NT2/D1 (cell line): ENCODE measurements at regions not wholly inside any gene's neighbourhood (a gene's known extent, or its start where the extent isn't known, plus 50 kb on each side); places are given as distances from the start of the nearest gene placed in this dataset.

Experiments
- DNase-seq: peaks from one replicate; pipeline ENCODE4 v3.0.0-alpha.2; 2011; ENCODE audit warnings: low read depth, low spot score
- H3K27me3 ChIP-seq: 2 replicates; pipeline ENCODE4 v1.6.0; 2011; ENCODE audit warnings: mild to moderate bottlenecking; ENCODE audit not compliant: insufficient read length, insufficient read depth
- H3K36me3 ChIP-seq: 2 replicates; pipeline ENCODE4 v1.6.1; 2011; ENCODE audit warnings: mild to moderate bottlenecking, low read length, mixed read lengths; ENCODE audit not compliant: insufficient read depth, insufficient read length
- H3K4me1 ChIP-seq: 2 replicates; pipeline ENCODE4 v1.5.1; 2011; ENCODE audit not compliant: insufficient read depth, insufficient read length
- H3K4me3 ChIP-seq: 2 replicates; pipeline ENCODE4 v1.5.1; 2011; ENCODE audit warnings: low read depth; ENCODE audit not compliant: insufficient read length
- H3K9ac ChIP-seq: 2 replicates; pipeline ENCODE4 v1.6.0; 2011; ENCODE audit warnings: low read depth; ENCODE audit not compliant: insufficient read length
- H3K9me3 ChIP-seq: 2 replicates; pipeline ENCODE4 v1.5.1; 2011; ENCODE audit warnings: mild to moderate bottlenecking, low read length; ENCODE audit not compliant: insufficient read depth
- SUZ12 ChIP-seq: IDR thresholded peaks from 2 replicates; pipeline ENCODE4 v1.6.1; 2011; ENCODE audit not compliant: insufficient read length, insufficient read depth; ENCODE audit errors: extremely low read depth
- YY1 ChIP-seq: IDR thresholded peaks from 2 replicates; pipeline ENCODE4 v1.6.1; 2011; ENCODE audit not compliant: insufficient read length, insufficient read depth
- ZNF274 ChIP-seq: IDR thresholded peaks from 2 replicates; pipeline ENCODE4 v1.6.1; 2011; ENCODE audit warnings: mild to moderate bottlenecking, low read depth, low read length

DNA sequence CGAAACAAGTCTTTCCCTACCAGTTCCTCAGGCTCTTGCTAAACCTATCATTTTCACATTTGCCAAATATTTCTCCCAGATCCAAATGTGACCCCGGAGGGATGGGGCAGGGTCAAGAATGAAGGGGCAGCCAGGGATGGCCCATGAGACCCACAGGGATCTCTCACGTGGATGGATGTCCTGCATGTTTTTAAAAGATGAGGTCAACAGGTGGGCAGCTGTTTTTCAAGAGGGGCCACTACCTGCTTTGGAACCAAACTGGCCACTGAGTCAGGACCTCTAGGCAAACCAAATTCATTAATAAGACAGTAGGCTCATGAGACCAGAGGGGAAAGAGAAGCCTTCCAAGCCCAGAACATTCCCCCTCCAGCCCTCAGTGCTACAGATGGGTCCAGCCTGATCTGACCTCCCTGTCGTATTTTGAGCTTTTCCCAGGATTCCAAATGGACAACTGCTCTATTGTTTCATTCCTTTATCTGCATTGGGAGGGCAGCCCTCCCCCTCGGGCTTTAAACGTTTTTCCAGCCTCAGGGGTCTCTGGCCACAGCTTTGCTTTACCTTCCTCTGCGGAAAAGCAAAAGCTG is 252.5 kb upstream of the IRF2BP2 start:
- H3K9me3 ChIP-seq = peaks cover 8% of the 10 kb centered on the region; the same call in 1 of the 2 replicates
- H3K4me3 ChIP-seq = no peak overlapping the region
- TF ChIP-seq ZNF274 (no peak), SUZ12 (no peak), YY1 (no peak)
- no peak for DNase-seq
- no peaks in the 10 kb centered on the region for H3K36me3 ChIP-seq
- H3K4me1 ChIP-seq = peaks cover 2% of the 10 kb centered on the region
- no peak overlapping the region for H3K9ac ChIP-seq
- no peaks in the 10 kb centered on the region for H3K27me3 ChIP-seq

GRCh38 chr1:234861761-234862160 is 251.8 kb upstream of the IRF2BP2 start:
- Histone ChIP-seq H3K9me3 (peaks cover 8% of the 10 kb centered on the region; the same call in 1 of the 2 replicates), H3K4me1 (no peaks in the 10 kb centered on the region), H3K36me3 (no peaks in the 10 kb centered on the region), H3K9ac (no peak overlapping the region), H3K4me3 (no peak overlapping the region), H3K27me3 (no peaks in the 10 kb centered on the region)
- DNase-seq = no peak
- no peak for TF ChIP-seq YY1
- no peak for TF ChIP-seq SUZ12

DNA sequence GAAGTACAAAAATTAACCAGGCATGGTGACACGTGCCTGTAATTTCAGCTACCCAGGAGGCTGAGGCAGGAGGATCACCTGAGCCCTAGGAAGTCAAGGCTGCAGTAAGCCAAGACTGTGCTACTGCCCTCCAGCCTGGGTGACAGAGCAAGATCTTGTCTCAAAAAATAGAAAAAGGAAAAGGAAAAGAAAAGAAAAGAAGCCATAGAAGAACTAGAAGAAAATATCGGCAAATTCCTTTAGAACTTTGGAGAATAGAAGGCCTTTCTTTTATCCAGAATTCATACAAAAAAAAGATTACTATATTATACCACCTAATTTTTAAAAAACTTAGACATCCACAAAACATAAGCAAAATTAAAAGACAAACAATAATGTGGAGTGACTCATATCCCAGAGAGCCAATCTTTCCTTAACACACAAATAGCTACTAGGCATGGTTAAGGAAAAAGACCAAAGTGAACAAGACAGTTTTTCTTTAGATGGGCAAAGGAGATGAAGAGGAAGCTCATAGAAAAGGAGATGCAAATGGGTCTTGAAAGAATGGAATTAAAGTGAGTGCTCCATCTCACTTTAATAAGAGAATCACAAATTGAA is 251.1 kb upstream of the IRF2BP2 start:
- no peak for TF ChIP-seq SUZ12
- no peak for TF ChIP-seq ZNF274
- TF ChIP-seq YY1 = no peak
- no peaks in the 10 kb centered on the region for H3K27me3 ChIP-seq
- no peaks in the 10 kb centered on the region for H3K4me1 ChIP-seq
- no peak overlapping the region for H3K9ac ChIP-seq
- no peak for DNase-seq
- peaks cover 9% of the 10 kb centered on the region; the same call in 1 of the 2 replicates for H3K9me3 ChIP-seq
- H3K36me3 ChIP-seq = no peaks in the 10 kb centered on the region
- no peak overlapping the region for H3K4me3 ChIP-seq

GRCh38 chr1:234858722-234859121 is 248.7 kb upstream of the IRF2BP2 start:
- Histone ChIP-seq H3K36me3 (no peaks in the 10 kb centered on the region), H3K27me3 (no peaks in the 10 kb centered on the region), H3K9me3 (0 out of 2 replicates have a peak, but pooled peaks cover 4% of the 10 kb centered on the region), H3K9ac (no peak overlapping the region), H3K4me1 (peaks cover 9% of the 10 kb centered on the region), H3K4me3 (no peak overlapping the region)
- no peak for DNase-seq
- TF ChIP-seq YY1 (no peak), ZNF274 (no peak), SUZ12 (no peak)

- no peak for TF ChIP-seq ZNF274
- no peak for TF ChIP-seq YY1
- TF ChIP-seq SUZ12 = no peak
- Histone ChIP-seq H3K4me3 (no peak overlapping the region), H3K27me3 (no peaks in the 10 kb centered on the region), H3K36me3 (no peaks in the 10 kb centered on the region), H3K9me3 (peaks cover 18% of the 10 kb centered on the region; the same call in 1 of the 2 replicates), H3K4me1 (peaks cover 13% of the 10 kb centered on the region), H3K9ac (no peak overlapping the region)
- DNase-seq = no peak
Observed at GRCh38 chr1:234856845-234857245, 246.9 kb upstream of the IRF2BP2 start.

DNA sequence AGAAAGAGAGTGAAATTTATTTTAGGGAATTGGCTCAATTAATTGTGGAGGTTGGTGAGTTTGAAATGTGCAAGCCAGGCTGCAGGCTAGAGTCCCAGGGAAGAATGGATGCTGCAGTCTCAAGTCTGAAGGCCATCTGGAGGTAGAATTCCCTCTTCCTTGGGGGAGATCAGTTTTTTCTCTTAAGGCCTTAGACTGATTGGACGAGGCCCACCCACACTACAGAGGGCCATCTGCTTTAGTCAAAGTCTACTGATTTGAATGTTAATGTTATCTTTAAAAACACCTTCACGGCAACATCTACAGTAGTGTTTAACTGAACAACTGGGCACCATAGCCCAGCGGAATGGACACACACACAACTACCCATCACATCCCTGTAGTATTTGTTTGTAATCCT is 245.9 kb upstream of the IRF2BP2 start:
- no peak for TF ChIP-seq ZNF274
- Histone ChIP-seq H3K4me1 (peaks cover 15% of the 10 kb centered on the region), H3K27me3 (no peaks in the 10 kb centered on the region), H3K9me3 (peaks cover 18% of the 10 kb centered on the region; the same call in 1 of the 2 replicates), H3K4me3 (no peak overlapping the region), H3K9ac (no peak overlapping the region), H3K36me3 (no peaks in the 10 kb centered on the region)
- no peak for DNase-seq

DNA sequence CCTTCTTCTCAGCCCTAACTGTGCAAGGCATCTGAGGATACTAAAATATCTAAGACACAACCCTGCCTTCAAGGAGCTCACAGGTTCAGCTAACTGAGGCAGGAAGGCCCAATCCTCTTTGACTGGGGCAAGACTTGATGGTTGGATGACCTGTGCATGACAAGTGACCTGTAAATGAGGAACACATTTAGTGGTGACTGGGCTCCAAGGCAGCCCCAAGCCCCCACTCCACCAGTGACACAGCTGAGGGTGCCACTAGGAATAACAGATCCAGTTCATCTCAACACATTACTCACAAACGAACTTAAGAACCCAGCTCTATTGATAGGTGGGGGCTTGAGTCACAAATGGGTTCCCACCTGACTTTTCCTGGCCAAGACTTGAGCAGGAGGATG is 244.7 kb upstream of the IRF2BP2 start:
- Histone ChIP-seq H3K9ac (no peak overlapping the region), H3K4me3 (no peak overlapping the region), H3K27me3 (no peaks in the 10 kb centered on the region), H3K36me3 (no peaks in the 10 kb centered on the region), H3K9me3 (peaks cover 18% of the 10 kb centered on the region; the same call in 1 of the 2 replicates), H3K4me1 (peaks cover 15% of the 10 kb centered on the region)
- DNase-seq = no peak
- TF ChIP-seq SUZ12 = no peak
- no peak for TF ChIP-seq YY1
- TF ChIP-seq ZNF274 = no peak
